ENCODE measurements at regions not wholly inside any gene's neighbourhood (a gene's known extent, or its start where the extent isn't known, plus 50 kb on each side); places are given as distances from the start of the nearest gene placed in this dataset.

- TF ChIP-seq, protein P1, sequence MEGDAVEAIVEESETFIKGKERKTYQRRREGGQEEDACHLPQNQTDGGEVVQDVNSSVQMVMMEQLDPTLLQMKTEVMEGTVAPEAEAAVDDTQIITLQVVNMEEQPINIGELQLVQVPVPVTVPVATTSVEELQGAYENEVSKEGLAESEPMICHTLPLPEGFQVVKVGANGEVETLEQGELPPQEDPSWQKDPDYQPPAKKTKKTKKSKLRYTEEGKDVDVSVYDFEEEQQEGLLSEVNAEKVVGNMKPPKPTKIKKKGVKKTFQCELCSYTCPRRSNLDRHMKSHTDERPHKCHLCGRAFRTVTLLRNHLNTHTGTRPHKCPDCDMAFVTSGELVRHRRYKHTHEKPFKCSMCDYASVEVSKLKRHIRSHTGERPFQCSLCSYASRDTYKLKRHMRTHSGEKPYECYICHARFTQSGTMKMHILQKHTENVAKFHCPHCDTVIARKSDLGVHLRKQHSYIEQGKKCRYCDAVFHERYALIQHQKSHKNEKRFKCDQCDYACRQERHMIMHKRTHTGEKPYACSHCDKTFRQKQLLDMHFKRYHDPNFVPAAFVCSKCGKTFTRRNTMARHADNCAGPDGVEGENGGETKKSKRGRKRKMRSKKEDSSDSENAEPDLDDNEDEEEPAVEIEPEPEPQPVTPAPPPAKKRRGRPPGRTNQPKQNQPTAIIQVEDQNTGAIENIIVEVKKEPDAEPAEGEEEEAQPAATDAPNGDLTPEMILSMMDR (conservative IDR thresholded peaks at IDR 0.05 in 1 of 2, IDR thresholded peaks at IDR 0.05 in 1 of 2; ENCODE audit: extremely low read depth in 1 of 2, insufficient read depth in 1 of 2, low read depth in 1 of 2, low read length in 2 of 2), result no peak
- TF ChIP-seq EZH2 (IDR thresholded peaks at IDR 0.05; ENCODE audit: borderline replicate concordance, low read length), result no peak
Measured at GRCh38 chr12:130041983-130042812, 120.1 kb upstream of the FZD10 start.
